PC-3 (cell line): ENCODE measurements at regions not wholly inside any gene's neighbourhood (a gene's known extent, or its start where the extent isn't known, plus 50 kb on each side); places are given as distances from the start of the nearest gene placed in this dataset.

ENCODE experiments used
- CTCF ChIP-seq: fragments of 300-600 bp; sonication (generic); conservative IDR thresholded peaks from 2 replicates; pipeline ENCODE4 v1.5.1; 2017; ENCODE audit warnings: antibody characterized with exemption, low read depth, mild to moderate bottlenecking, low read length
- EZH2 ChIP-seq: fragments of 300-600 bp; sonication (generic); IDR thresholded peaks from one replicate; pipeline ENCODE4 v1.6.1; 2017; ENCODE audit warnings: antibody characterized with exemption, mild to moderate bottlenecking, low read length; ENCODE audit not compliant: unreplicated experiment
- EZH2phosphoT487 ChIP-seq: fragments of 300-600 bp; sonication (generic); IDR thresholded peaks from 2 replicates; pipeline ENCODE4 v1.6.1; 2018; ENCODE audit warnings: mild to moderate bottlenecking, antibody characterized with exemption, low read length, borderline replicate concordance

DNA sequence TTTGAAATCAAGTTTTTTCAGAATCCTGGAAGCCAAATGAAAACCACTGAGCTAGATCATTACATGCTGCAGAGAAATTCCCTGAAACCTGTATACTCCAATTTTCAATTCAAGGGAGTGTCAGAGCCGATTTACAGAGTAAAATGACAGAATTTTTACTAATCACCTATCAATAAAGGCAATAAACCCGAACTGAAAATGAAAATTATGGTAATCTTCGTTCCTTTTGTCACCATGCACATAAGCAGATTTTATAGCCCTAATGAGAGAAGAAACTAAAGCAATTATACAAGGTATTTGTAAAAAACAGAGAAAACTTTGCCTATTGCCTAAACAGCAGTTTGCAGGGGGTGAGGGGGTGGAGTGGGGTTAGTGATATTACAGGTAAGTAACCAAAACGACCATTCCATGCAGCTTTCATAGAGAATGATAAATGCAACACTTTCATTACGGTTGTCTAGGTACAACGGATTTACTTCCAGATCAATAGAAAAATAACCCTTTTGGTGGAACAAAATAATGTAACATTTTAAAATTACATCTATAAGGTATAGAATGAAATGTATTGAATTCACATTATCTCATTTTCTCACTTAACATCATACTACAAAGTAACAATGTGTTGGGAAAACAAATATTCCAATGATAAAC, 115.2 kb upstream of the BEND6 start:
- TF ChIP-seq CTCF (no peak), EZH2 (no peak), EZH2phosphoT487 (no peak)
